H9 (cell line): ENCODE measurements at regions not wholly inside any gene's neighbourhood (a gene's known extent, or its start where the extent isn't known, plus 50 kb on each side); places are given as distances from the start of the nearest gene placed in this dataset.

Experiments
- DNase-seq: peaks from one replicate; pipeline ENCODE4 v3.0.0-alpha.2; 2017
- H2AFZ ChIP-seq: one replicate; pipeline ENCODE4 v1.6.1; 2013; ENCODE audit warnings: mild to moderate bottlenecking, low read length, control low read depth, moderate library complexity
- H2AK5ac ChIP-seq: 2 replicates; pipeline ENCODE4 v1.6.1; 2013; ENCODE audit warnings: low read length, control low read depth, mixed read lengths; ENCODE audit not compliant: insufficient read length
- H2BK120ac ChIP-seq: one replicate; pipeline ENCODE4 v1.6.1; 2013; ENCODE audit warnings: low read depth, mild to moderate bottlenecking, low read length, control low read depth, inconsistent platforms; ENCODE audit not compliant: poor library complexity, severe bottlenecking
- H2BK12ac ChIP-seq: 2 replicates; pipeline ENCODE4 v1.6.1; 2013; ENCODE audit warnings: low read length, control low read depth, mixed read lengths, low read depth; ENCODE audit not compliant: insufficient read length
- H2BK15ac ChIP-seq: 2 replicates; pipeline ENCODE4 v1.6.1; 2013; ENCODE audit warnings: low read depth, low read length, control low read depth
- H2BK20ac ChIP-seq: one replicate; pipeline ENCODE4 v1.6.1; 2013; ENCODE audit warnings: low read depth, mild to moderate bottlenecking, low read length, control low read depth, inconsistent platforms; ENCODE audit not compliant: poor library complexity, severe bottlenecking
- H2BK5ac ChIP-seq: 2 replicates; pipeline ENCODE4 v1.6.1; 2013; ENCODE audit warnings: low read length, control low read depth, mixed read lengths; ENCODE audit not compliant: insufficient read length
- H3K14ac ChIP-seq: 2 replicates; pipeline ENCODE4 v1.6.1; 2013; ENCODE audit warnings: low read length, control low read depth; ENCODE audit not compliant: insufficient read depth
- H3K18ac ChIP-seq: 2 replicates; pipeline ENCODE4 v1.6.1; 2013; ENCODE audit warnings: low read depth, mild to moderate bottlenecking, mixed read lengths, low read length, control low read depth; ENCODE audit not compliant: insufficient read length
- H3K23ac ChIP-seq: 2 replicates; pipeline ENCODE4 v1.6.1; 2013; ENCODE audit warnings: low read length, control low read depth, mixed read lengths, low read depth; ENCODE audit not compliant: insufficient read length
- H3K23me2 ChIP-seq: 2 replicates; pipeline ENCODE4 v1.6.1; 2013; ENCODE audit warnings: low read depth, mild to moderate bottlenecking, mixed read lengths, low read length, control low read depth; ENCODE audit not compliant: insufficient read length, poor library complexity, severe bottlenecking
- H3K27ac ChIP-seq: 2 replicates; pipeline ENCODE4 v1.5.1; 2013; ENCODE audit warnings: low read length, control low read depth, mixed read lengths, low read depth; ENCODE audit not compliant: insufficient read length
- H3K27me3 ChIP-seq: 2 replicates; pipeline ENCODE4 v1.6.1; 2013; ENCODE audit warnings: low read length, control low read depth, inconsistent platforms; ENCODE audit not compliant: insufficient read depth
- H3K4ac ChIP-seq: 2 replicates; pipeline ENCODE4 v1.6.1; 2013; ENCODE audit warnings: low read depth, mild to moderate bottlenecking, control low read depth, inconsistent platforms, low read length, moderate library complexity
- H3K4me1 ChIP-seq: 2 replicates; pipeline ENCODE4 v1.6.1; 2013; ENCODE audit warnings: low read length, control low read depth, inconsistent platforms; ENCODE audit not compliant: insufficient read depth
- H3K4me2 ChIP-seq: 2 replicates; pipeline ENCODE4 v1.6.1; 2013; ENCODE audit warnings: low read length, control low read depth, mixed read lengths; ENCODE audit not compliant: insufficient read length, insufficient read depth
- H3K56ac ChIP-seq: 2 replicates; pipeline ENCODE4 v1.6.1; 2013; ENCODE audit warnings: low read depth, mild to moderate bottlenecking, mixed read lengths, low read length, control low read depth; ENCODE audit not compliant: insufficient read length
- H3K79me1 ChIP-seq: 2 replicates; pipeline ENCODE4 v1.6.1; 2013; ENCODE audit warnings: low read depth, mild to moderate bottlenecking, moderate library complexity, low read length, control low read depth, inconsistent platforms; ENCODE audit not compliant: insufficient read depth, poor library complexity, severe bottlenecking
- H3K79me2 ChIP-seq: 2 replicates; pipeline ENCODE4 v1.6.1; 2013; ENCODE audit warnings: low read length, control low read depth, inconsistent platforms; ENCODE audit not compliant: insufficient read depth
- H3K9ac ChIP-seq: 2 replicates; pipeline ENCODE4 v1.6.1; 2013; ENCODE audit warnings: low read length, control low read depth, mixed read lengths; ENCODE audit not compliant: insufficient read length; ENCODE audit errors: extremely low read depth
- H3K9me3 ChIP-seq: one replicate; pipeline ENCODE4 v1.6.1; 2013; ENCODE audit warnings: low read depth, low read length, inconsistent platforms; ENCODE audit not compliant: control insufficient read depth
- H3T11ph ChIP-seq: one replicate; pipeline ENCODE4 v1.6.1; 2013; ENCODE audit warnings: mild to moderate bottlenecking, low read length, control low read depth, inconsistent platforms
- H4K20me1 ChIP-seq: one replicate; pipeline ENCODE4 v1.6.1; 2013; ENCODE audit not compliant: control insufficient read depth, insufficient read length, insufficient read depth
- H4K5ac ChIP-seq: 2 replicates; pipeline ENCODE4 v1.6.1; 2013; ENCODE audit warnings: low read depth, mild to moderate bottlenecking, mixed read lengths, low read length, control low read depth; ENCODE audit not compliant: insufficient read length
- H4K8ac ChIP-seq: replicated peaks from 2 replicates; pipeline ENCODE4 v1.6.1; 2013; ENCODE audit warnings: low read length, control low read depth, mixed read lengths, low read depth; ENCODE audit not compliant: insufficient read length
- H4K91ac ChIP-seq: 2 replicates; pipeline ENCODE4 v1.6.1; 2013; ENCODE audit warnings: low read depth, mild to moderate bottlenecking, moderate library complexity, mixed read lengths, low read length, control low read depth; ENCODE audit not compliant: insufficient read length
- H3K27ac Mint-ChIP-seq, 3 experiments: 2 replicates in 2 of 3; 3 replicates in 1 of 3; pipeline ENCODE4 v1.8.0; 2020 to 2021; ENCODE audit warnings: mixed read lengths in 3 of 3, mild to moderate bottlenecking in 1 of 3, moderate library complexity in 1 of 3
- H3K27me3 Mint-ChIP-seq: 2 replicates; pipeline ENCODE4 v1.8.0; 2021; ENCODE audit warnings: low read depth, mild to moderate bottlenecking, moderate library complexity, mixed read lengths
- H3K36me3 Mint-ChIP-seq, 3 experiments: 2 replicates in 2 of 3; 3 replicates in 1 of 3; pipeline ENCODE4 v1.8.0; 2020 to 2021; ENCODE audit warnings: low read depth in 3 of 3, mixed read lengths in 3 of 3; ENCODE audit not compliant: insufficient read depth in 1 of 3
- H3K4me1 Mint-ChIP-seq, 2 experiments: 2 replicates each; pipeline ENCODE4 v1.8.0; 2020; ENCODE audit warnings: mixed read lengths in 2 of 2
- H3K4me3 Mint-ChIP-seq, 2 experiments: 2 replicates in 1 of 2; 3 replicates in 1 of 2; pipeline ENCODE4 v1.8.0; 2020 to 2021; ENCODE audit warnings: mild to moderate bottlenecking in 2 of 2, mixed read lengths in 2 of 2, moderate library complexity in 1 of 2
- H3K9me3 Mint-ChIP-seq, 2 experiments: 2 replicates in 1 of 2; 3 replicates in 1 of 2; pipeline ENCODE4 v1.8.0; 2020; ENCODE audit warnings: mild to moderate bottlenecking in 2 of 2, mixed read lengths in 2 of 2, moderate library complexity in 1 of 2
- WGBS: extraction: QIAGEN DNeasy Blood & Tissue Kit; methylation state at CpG from one replicate; pipeline ENCODE4 v1.1.7; 2013; ENCODE audit warnings: missing lambda C conversion rate, low lambda C conversion rate, mixed read lengths; ENCODE audit not compliant: insufficient read length; ENCODE audit errors: extremely low coverage; 5-methylcytosine and 5-hydroxymethylcytosine counted together
- TF ChIP-seq, protein P1 (sequence below): fragments of 200-600 bp; sonication (generic); conservative IDR thresholded peaks from 3 replicates; pipeline ENCODE4 v1.8.0; 2021; ENCODE audit warnings: antibody characterized with exemption, mild to moderate bottlenecking

DNA sequence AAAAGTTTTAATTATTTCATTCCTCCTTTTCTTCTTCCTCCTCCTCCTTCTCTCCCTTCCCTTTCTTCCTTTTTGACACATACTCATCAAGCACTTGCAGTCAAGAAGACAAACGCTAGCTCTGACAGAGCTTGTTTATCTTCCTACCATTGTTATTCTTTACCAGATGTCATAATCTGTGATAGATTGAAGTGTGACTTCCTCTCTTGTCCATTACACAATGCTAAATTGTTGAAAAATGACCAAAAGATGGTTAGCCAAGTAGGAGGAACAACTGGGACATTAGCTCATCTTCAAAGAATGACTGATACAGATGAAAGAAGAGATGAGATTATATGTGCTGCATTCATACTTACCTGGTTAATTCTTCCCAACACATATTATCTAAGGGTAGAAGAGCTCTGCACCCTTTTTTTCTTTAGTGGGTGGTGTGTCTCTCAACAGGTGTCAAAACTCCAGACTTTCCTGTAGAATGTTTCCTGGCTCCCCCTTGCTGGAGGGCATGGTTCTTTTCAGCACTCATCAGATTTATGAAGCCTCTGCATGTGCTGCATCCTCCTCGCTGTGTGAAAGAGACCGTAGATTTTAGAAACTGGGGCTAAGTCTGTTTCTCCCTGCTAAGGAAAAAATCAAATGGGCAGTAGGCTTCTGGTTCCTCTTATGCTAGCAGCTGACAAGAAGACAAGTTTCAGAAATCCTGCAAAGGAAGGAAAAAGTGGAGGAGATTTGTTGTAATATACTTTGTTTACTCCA is 147.1 kb downstream of the TMX1 start:
- H4K8ac ChIP-seq, result no peak overlapping the region
- no peak overlapping the region for H2AFZ ChIP-seq
- H3K23ac ChIP-seq, result no peak overlapping the region
- Mint-ChIP-seq H3K27me3 (peaks cover 3% of the 10 kb centered on the region; the same call in 1 of the 2 replicates), H3K36me3 (no peaks in the 10 kb centered on the region), H3K9me3 (no peaks in the 10 kb centered on the region), H3K27ac (no peak overlapping the region), H3K4me3 (no peak overlapping the region), H3K4me1 (no peaks in the 10 kb centered on the region)
- no peak overlapping the region for H3T11ph ChIP-seq
- no peaks in the 10 kb centered on the region for H3K9me3 ChIP-seq
- no peak overlapping the region for H3K14ac ChIP-seq
- H2BK15ac ChIP-seq, result no peak overlapping the region
- H3K79me1 ChIP-seq, result no peaks in the 10 kb centered on the region
- TF ChIP-seq, protein P1, sequence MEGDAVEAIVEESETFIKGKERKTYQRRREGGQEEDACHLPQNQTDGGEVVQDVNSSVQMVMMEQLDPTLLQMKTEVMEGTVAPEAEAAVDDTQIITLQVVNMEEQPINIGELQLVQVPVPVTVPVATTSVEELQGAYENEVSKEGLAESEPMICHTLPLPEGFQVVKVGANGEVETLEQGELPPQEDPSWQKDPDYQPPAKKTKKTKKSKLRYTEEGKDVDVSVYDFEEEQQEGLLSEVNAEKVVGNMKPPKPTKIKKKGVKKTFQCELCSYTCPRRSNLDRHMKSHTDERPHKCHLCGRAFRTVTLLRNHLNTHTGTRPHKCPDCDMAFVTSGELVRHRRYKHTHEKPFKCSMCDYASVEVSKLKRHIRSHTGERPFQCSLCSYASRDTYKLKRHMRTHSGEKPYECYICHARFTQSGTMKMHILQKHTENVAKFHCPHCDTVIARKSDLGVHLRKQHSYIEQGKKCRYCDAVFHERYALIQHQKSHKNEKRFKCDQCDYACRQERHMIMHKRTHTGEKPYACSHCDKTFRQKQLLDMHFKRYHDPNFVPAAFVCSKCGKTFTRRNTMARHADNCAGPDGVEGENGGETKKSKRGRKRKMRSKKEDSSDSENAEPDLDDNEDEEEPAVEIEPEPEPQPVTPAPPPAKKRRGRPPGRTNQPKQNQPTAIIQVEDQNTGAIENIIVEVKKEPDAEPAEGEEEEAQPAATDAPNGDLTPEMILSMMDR, result no peak
- H2BK5ac ChIP-seq, result no peak overlapping the region
- no peak overlapping the region for H3K4me2 ChIP-seq
- no peak overlapping the region for H4K91ac ChIP-seq
- no peaks in the 10 kb centered on the region for H4K20me1 ChIP-seq
- H3K4me1 ChIP-seq, result no peaks in the 10 kb centered on the region
- H3K9ac ChIP-seq, result no peak overlapping the region
- no CpG with 5 or more reads among the region's 3 CpGs for WGBS
- no peak for DNase-seq
- H2BK120ac ChIP-seq, result no peak overlapping the region
- no peak overlapping the region for H3K27ac ChIP-seq
- H3K56ac ChIP-seq, result no peak overlapping the region
- H3K27me3 ChIP-seq, result no peaks in the 10 kb centered on the region
- H4K5ac ChIP-seq, result no peak overlapping the region
- no peaks in the 10 kb centered on the region for H3K79me2 ChIP-seq
- H2BK20ac ChIP-seq, result no peak overlapping the region
- no peak overlapping the region for H2BK12ac ChIP-seq
- no peaks in the 10 kb centered on the region for H3K23me2 ChIP-seq
- no peak overlapping the region for H2AK5ac ChIP-seq
- no peak overlapping the region for H3K4ac ChIP-seq
- no peak overlapping the region for H3K18ac ChIP-seq
